Neural progenitor cell (in vitro differentiated cells): ENCODE measurements at regions not wholly inside any gene's neighbourhood (a gene's known extent, or its start where the extent isn't known, plus 50 kb on each side); places are given as distances from the start of the nearest gene placed in this dataset.

ENCODE experiments used
- CTCF ChIP-seq: fragments of 200-600 bp; sonication (generic); IDR thresholded peaks from 2 replicates; pipeline ENCODE4 v1.5.1; 2017; ENCODE audit warnings: antibody characterized with exemption, mild to moderate bottlenecking
- EZH2 ChIP-seq: fragments of 200-600 bp; sonication (generic); IDR thresholded peaks from 2 replicates; pipeline ENCODE4 v1.6.1; 2017; ENCODE audit warnings: antibody characterized with exemption, mild to moderate bottlenecking, moderate library complexity

- TF ChIP-seq CTCF (no peak), EZH2 (no peak)
Observed at GRCh38 chr4:124879195-124879594, 166.7 kb upstream of the ANKRD50 start.
